HEK293 (cell line): ENCODE measurements at regions not wholly inside any gene's neighbourhood (a gene's known extent, or its start where the extent isn't known, plus 50 kb on each side); places are given as distances from the start of the nearest gene placed in this dataset.
A peak's percentile ranks its signal among the peaks of the same experiment; 100 is the strongest.

Source experiments
- CTCF ChIA-PET: fragments of 350-600 bp; formaldehyde crosslinking; extraction: SDS; loops from one replicate; lab custom pipeline; 2021; ENCODE audit warnings: antibody characterized with exemption; lab: Yijun Ruan, JAX
- POLR2A ChIA-PET: fragments of 300-600 bp; formaldehyde crosslinking; extraction: SDS; loops from one replicate; lab custom pipeline; 2020; ENCODE audit warnings: antibody characterized with exemption, inconsistent platforms; lab: Yijun Ruan, JAX
- H3K27ac ChIP-seq: fragments of 200-500 bp; sonication (Bioruptor generic); 2 replicates; pipeline ENCODE4 v1.5.1; 2014; ENCODE audit warnings: low read depth, low read length, control low read depth, inconsistent platforms; ENCODE audit errors: extremely low read depth
- H3K36me3 ChIP-seq, 2 experiments: fragments of 200-500 bp in 1 of 2; sonication (Bioruptor generic) in 1 of 2; 1 replicate in 1 of 2; 2 replicates in 1 of 2; pipeline ENCODE4 v1.5.1; 2014 to 2017; ENCODE audit warnings: inconsistent platforms in 2 of 2, low read length in 2 of 2; ENCODE audit not compliant: control insufficient read depth in 2 of 2, insufficient read depth in 1 of 2
- H3K4me1 ChIP-seq: fragments of 200-500 bp; sonication (Bioruptor generic); 2 replicates; pipeline ENCODE4 v1.5.1; 2014; ENCODE audit warnings: mild to moderate bottlenecking, low read length, inconsistent platforms; ENCODE audit not compliant: control insufficient read depth, insufficient read depth
- H3K4me3 ChIP-seq: 2 replicates; pipeline ENCODE4 v1.5.1; 2011; ENCODE audit warnings: low read depth, mild to moderate bottlenecking, control low read depth, low read length, moderate library complexity
- H3K9me3 ChIP-seq: fragments of 200-500 bp; sonication (Bioruptor generic); 2 replicates; pipeline ENCODE4 v1.5.1; 2014; ENCODE audit warnings: low read depth, low read length, inconsistent platforms; ENCODE audit not compliant: control insufficient read depth, insufficient read depth
- BCL11A ChIP-seq: fragments of 450-650 bp; formaldehyde crosslinking; IDR thresholded peaks from 2 replicates; pipeline ENCODE4 v1.5.1; 2016; ENCODE audit warnings: low read depth, missing biosample characterization, missing genetic modification characterization
- HIC1 ChIP-seq: fragments of 450-650 bp; formaldehyde crosslinking; IDR thresholded peaks from 2 replicates; pipeline ENCODE4 v1.5.1; 2016; ENCODE audit warnings: missing biosample characterization, missing genetic modification characterization
- KLF1 ChIP-seq: fragments of 450-650 bp; formaldehyde crosslinking; IDR thresholded peaks from 2 replicates; pipeline ENCODE4 v1.5.1; 2016; ENCODE audit warnings: missing biosample characterization, missing genetic modification characterization
- KLF10 ChIP-seq: fragments of 450-650 bp; IDR thresholded peaks from 2 replicates; pipeline ENCODE4 v1.5.1; 2018; ENCODE audit warnings: missing biosample characterization, mild to moderate bottlenecking, missing genetic modification characterization
- PBX3 ChIP-seq: sonication (generic); formaldehyde crosslinking; IDR thresholded peaks from 2 replicates; pipeline ENCODE4 v1.8.1; 2022; ENCODE audit warnings: mild to moderate bottlenecking, moderate library complexity, missing genetic modification reagents
- SALL2 ChIP-seq: fragments of 450-650 bp; formaldehyde crosslinking; IDR thresholded peaks from 2 replicates; pipeline ENCODE4 v1.5.0; 2017; ENCODE audit warnings: missing biosample characterization, mild to moderate bottlenecking, missing genetic modification characterization, borderline replicate concordance
- ZBTB21 ChIP-seq: fragments of 450-650 bp; formaldehyde crosslinking; IDR thresholded peaks from 2 replicates; pipeline ENCODE4 v1.5.1; 2017; ENCODE audit warnings: missing biosample characterization, missing genetic modification characterization
- ZFP69B ChIP-seq: fragments of 450-650 bp; formaldehyde crosslinking; IDR thresholded peaks from 2 replicates; pipeline ENCODE4 v1.5.1; 2016; ENCODE audit warnings: missing biosample characterization, missing genetic modification characterization
- ZNF121 ChIP-seq: fragments of 450-650 bp; formaldehyde crosslinking; IDR thresholded peaks from 2 replicates; pipeline ENCODE4 v1.5.1; 2016; ENCODE audit warnings: missing biosample characterization, missing genetic modification characterization
- ZNF146 ChIP-seq: fragments of 450-650 bp; formaldehyde crosslinking; IDR thresholded peaks from 2 replicates; pipeline ENCODE4 v1.5.1; 2016; ENCODE audit warnings: missing biosample characterization, missing genetic modification characterization
- ZNF157 ChIP-seq: fragments of 450-650 bp; formaldehyde crosslinking; IDR thresholded peaks from 2 replicates; pipeline ENCODE4 v1.5.1; 2016; ENCODE audit warnings: missing biosample characterization, missing genetic modification characterization
- ZNF169 ChIP-seq: fragments of 450-650 bp; formaldehyde crosslinking; IDR thresholded peaks from 2 replicates; pipeline ENCODE4 v1.5.1; 2016; ENCODE audit warnings: missing biosample characterization, missing genetic modification characterization
- ZNF24 ChIP-seq: fragments of 450-650 bp; formaldehyde crosslinking; IDR thresholded peaks from 2 replicates; pipeline ENCODE4 v1.5.1; 2016; ENCODE audit warnings: missing biosample characterization, missing genetic modification characterization
- ZNF350 ChIP-seq: fragments of 450-650 bp; formaldehyde crosslinking; IDR thresholded peaks from 2 replicates; pipeline ENCODE4 v1.5.0; 2017; ENCODE audit warnings: missing biosample characterization, mild to moderate bottlenecking, missing genetic modification characterization
- ZNF394 ChIP-seq: fragments of 450-650 bp; formaldehyde crosslinking; IDR thresholded peaks from 2 replicates; pipeline ENCODE4 v1.5.1; 2016; ENCODE audit warnings: missing biosample characterization, missing genetic modification characterization, mild to moderate bottlenecking, moderate library complexity, borderline replicate concordance
- ZNF501 ChIP-seq: fragments of 450-650 bp; formaldehyde crosslinking; IDR thresholded peaks from 2 replicates; pipeline ENCODE4 v1.5.1; 2016; ENCODE audit warnings: missing biosample characterization, missing genetic modification characterization
- ZNF513 ChIP-seq: fragments of 450-650 bp; IDR thresholded peaks from 2 replicates; pipeline ENCODE4 v1.5.1; 2018; ENCODE audit warnings: missing biosample characterization, missing genetic modification characterization
- ZNF514 ChIP-seq: fragments of 450-650 bp; formaldehyde crosslinking; IDR thresholded peaks from 2 replicates; pipeline ENCODE4 v1.5.1; 2016; ENCODE audit warnings: missing biosample characterization, missing genetic modification characterization
- ZNF521 ChIP-seq: fragments of 450-650 bp; formaldehyde crosslinking; IDR thresholded peaks from 2 replicates; pipeline ENCODE4 v1.5.1; 2017; ENCODE audit warnings: missing biosample characterization, mild to moderate bottlenecking, missing genetic modification characterization
- ZNF560 ChIP-seq: fragments of 450-650 bp; formaldehyde crosslinking; IDR thresholded peaks from 2 replicates; pipeline ENCODE4 v1.5.1; 2017; ENCODE audit warnings: missing biosample characterization, missing genetic modification characterization, borderline replicate concordance
- ZNF654 ChIP-seq: fragments of 450-650 bp; formaldehyde crosslinking; IDR thresholded peaks from 2 replicates; pipeline ENCODE4 v1.5.1; 2016; ENCODE audit warnings: low read depth, missing biosample characterization, missing genetic modification characterization
- ZNF660 ChIP-seq: fragments of 450-650 bp; IDR thresholded peaks from 2 replicates; pipeline ENCODE4 v1.5.1; 2018; ENCODE audit warnings: missing biosample characterization, mild to moderate bottlenecking, missing genetic modification characterization
- ZNF830 ChIP-seq: fragments of 450-650 bp; IDR thresholded peaks from 2 replicates; pipeline ENCODE4 v1.5.0; 2018; ENCODE audit warnings: missing biosample characterization, missing genetic modification characterization, low read depth, mild to moderate bottlenecking, moderate library complexity
- ZXDB ChIP-seq: fragments of 450-650 bp; formaldehyde crosslinking; IDR thresholded peaks from 2 replicates; pipeline ENCODE4 v1.5.1; 2016; ENCODE audit warnings: missing biosample characterization, missing genetic modification characterization
- TF ChIP-seq, protein P1 (sequence below): fragments of 450-650 bp; formaldehyde crosslinking; IDR thresholded peaks from 2 replicates; pipeline ENCODE4 v1.5.1; 2016; ENCODE audit warnings: missing biosample characterization, missing genetic modification characterization
- TF ChIP-seq, protein P2 (sequence below): fragments of 450-650 bp; formaldehyde crosslinking; optimal IDR thresholded peaks from 2 replicates; pipeline ENCODE3; 2016; ENCODE audit warnings: missing biosample characterization, mild to moderate bottlenecking, missing genetic modification characterization

GRCh38 chr18:42298759-42299675, 344.0 kb downstream of the PIK3C3 start:
- H3K27ac ChIP-seq, result no peak overlapping the region
- no peaks in the 10 kb centered on the region for H3K4me1 ChIP-seq
- POLR2A ChIA-PET, result no interaction called here
- TF ChIP-seq ZNF654 (tag by site-specific recombination) (peak; percentile 69), ZNF513 (tag by site-specific recombination) (0 out of 2 replicates have a peak, but pooled peaks have one; percentile 6), ZNF560 (no peak), ZNF121 (tag by site-specific recombination) (no peak), HIC1 (tag by site-specific recombination) (no peak), SALL2 (tag by site-specific recombination) (no peak), ZNF521 (tag by site-specific recombination) (no peak), ZNF169 (no peak)
- TF ChIP-seq, protein P1, sequence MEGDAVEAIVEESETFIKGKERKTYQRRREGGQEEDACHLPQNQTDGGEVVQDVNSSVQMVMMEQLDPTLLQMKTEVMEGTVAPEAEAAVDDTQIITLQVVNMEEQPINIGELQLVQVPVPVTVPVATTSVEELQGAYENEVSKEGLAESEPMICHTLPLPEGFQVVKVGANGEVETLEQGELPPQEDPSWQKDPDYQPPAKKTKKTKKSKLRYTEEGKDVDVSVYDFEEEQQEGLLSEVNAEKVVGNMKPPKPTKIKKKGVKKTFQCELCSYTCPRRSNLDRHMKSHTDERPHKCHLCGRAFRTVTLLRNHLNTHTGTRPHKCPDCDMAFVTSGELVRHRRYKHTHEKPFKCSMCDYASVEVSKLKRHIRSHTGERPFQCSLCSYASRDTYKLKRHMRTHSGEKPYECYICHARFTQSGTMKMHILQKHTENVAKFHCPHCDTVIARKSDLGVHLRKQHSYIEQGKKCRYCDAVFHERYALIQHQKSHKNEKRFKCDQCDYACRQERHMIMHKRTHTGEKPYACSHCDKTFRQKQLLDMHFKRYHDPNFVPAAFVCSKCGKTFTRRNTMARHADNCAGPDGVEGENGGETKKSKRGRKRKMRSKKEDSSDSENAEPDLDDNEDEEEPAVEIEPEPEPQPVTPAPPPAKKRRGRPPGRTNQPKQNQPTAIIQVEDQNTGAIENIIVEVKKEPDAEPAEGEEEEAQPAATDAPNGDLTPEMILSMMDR (tag by site-specific recombination), result peak; percentile 41
- CTCF ChIA-PET, result interaction anchor here (0.6 to 3.5 kb wide), 44 partner anchors 9 to 1906 kb away, joined by 3 to 24 read pairs (median 4); no protein-coding TSS in a partner anchor
- no peaks in the 10 kb centered on the region for H3K9me3 ChIP-seq
- no peak overlapping the region for H3K4me3 ChIP-seq
- no peaks in the 10 kb centered on the region for H3K36me3 ChIP-seq

DNA sequence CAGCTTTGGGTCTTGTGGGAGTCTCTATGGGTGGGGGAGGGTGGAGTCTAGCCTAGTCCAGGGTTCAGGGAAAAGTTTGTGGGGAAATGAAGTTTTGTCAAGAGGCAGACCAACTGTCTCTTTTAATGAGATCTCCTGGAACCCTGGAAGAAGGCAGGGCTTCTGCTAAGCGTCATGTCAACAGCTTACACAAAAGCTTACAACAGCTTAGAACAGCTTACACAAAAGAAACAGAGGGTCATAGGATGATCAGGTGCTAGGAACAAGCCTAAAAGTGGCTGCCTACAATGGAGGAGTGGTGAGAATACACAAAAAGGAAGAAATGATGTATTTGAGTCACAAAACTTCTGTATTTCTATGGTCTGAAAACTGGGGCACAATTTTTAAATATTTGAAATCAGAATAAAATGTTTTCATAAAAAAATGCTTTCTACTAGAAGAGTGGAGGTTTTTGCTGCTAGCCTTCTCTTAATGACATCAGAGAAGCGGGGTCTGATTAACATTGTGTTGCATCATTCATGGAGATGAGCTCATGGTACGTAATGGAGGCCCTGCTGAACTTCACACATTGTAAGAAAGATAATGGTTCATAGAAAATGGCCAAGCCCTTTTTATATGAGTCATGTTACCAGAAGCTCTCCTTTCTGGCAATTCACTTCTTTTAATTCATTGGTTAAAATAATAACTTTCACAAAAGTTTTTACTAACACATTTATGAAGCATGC, 351.0 kb downstream of the PIK3C3 start:
- Histone ChIP-seq H3K4me3 (no peak overlapping the region), H3K36me3 (no peaks in the 10 kb centered on the region), H3K9me3 (no peaks in the 10 kb centered on the region), H3K4me1 (no peaks in the 10 kb centered on the region), H3K27ac (no peak overlapping the region)
- ChIA-PET POLR2A (no interaction called here), CTCF (interaction anchor here (0.6 to 1.1 kb wide), 3 partner anchors 192 to 1256 kb away, joined by 3 read pairs; no protein-coding TSS in a partner anchor)
- TF ChIP-seq ZNF157 (tag by site-specific recombination) (no peak), ZXDB (tag by site-specific recombination) (no peak), ZNF660 (tag by site-specific recombination) (0 out of 2 replicates have a peak, but pooled peaks have one; percentile 33), ZNF501 (tag by site-specific recombination) (no peak), KLF1 (tag by site-specific recombination) (no peak), PBX3 (CRISPR knock-in tag) (no peak), ZNF24 (tag by site-specific recombination) (no peak), BCL11A (tag by site-specific recombination) (no peak), ZFP69B (tag by site-specific recombination) (no peak), ZNF394 (tag by site-specific recombination) (no peak), ZNF830 (tag by site-specific recombination) (no peak), ZNF350 (tag by site-specific recombination) (no peak), ZNF514 (tag by site-specific recombination) (no peak), KLF10 (tag by site-specific recombination) (no peak), ZNF146 (no peak), ZBTB21 (tag by site-specific recombination) (0 out of 2 replicates have a peak, but pooled peaks have one; percentile 23)
- TF ChIP-seq, protein P2, sequence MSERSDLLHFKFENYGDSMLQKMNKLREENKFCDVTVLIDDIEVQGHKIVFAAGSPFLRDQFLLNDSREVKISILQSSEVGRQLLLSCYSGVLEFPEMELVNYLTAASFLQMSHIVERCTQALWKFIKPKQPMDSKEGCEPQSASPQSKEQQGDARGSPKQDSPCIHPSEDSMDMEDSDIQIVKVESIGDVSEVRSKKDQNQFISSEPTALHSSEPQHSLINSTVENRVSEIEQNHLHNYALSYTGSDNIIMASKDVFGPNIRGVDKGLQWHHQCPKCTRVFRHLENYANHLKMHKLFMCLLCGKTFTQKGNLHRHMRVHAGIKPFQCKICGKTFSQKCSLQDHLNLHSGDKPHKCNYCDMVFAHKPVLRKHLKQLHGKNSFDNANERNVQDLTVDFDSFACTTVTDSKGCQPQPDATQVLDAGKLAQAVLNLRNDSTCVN (tag by site-specific recombination), result no peak
